Liver (tissue), 7 donors: ENCODE measurements at regions not wholly inside any gene's neighbourhood (a gene's known extent, or its start where the extent isn't known, plus 50 kb on each side); places are given as distances from the start of the nearest gene placed in this dataset.

Experiments used
- DNase-seq: peaks from one replicate; pipeline ENCODE4 v3.0.0-alpha.2; 2017; ENCODE audit warnings: low spot score
- H3K27ac ChIP-seq, 2 donors: one replicate each; pipeline ENCODE4 v1.7.0; 2013; ENCODE audit warnings: inconsistent platforms in 2 of 2, low read length in 2 of 2, control low read depth in 1 of 2, low read depth in 1 of 2, mild to moderate bottlenecking in 1 of 2
- H3K27me3 ChIP-seq, 4 donors: one replicate each; pipeline versions ENCODE4 v1.6.1 to v1.7.0; 2013; ENCODE audit warnings: low read length in 3 of 4, inconsistent platforms in 1 of 4, mild to moderate bottlenecking in 1 of 4, moderate library complexity in 1 of 4; ENCODE audit not compliant: control insufficient read depth in 4 of 4, insufficient read depth in 4 of 4
- H3K36me3 ChIP-seq, 4 donors: one replicate each; pipeline versions ENCODE4 v1.6.1 to v1.7.0; 2013; ENCODE audit warnings: low read length in 3 of 4, mild to moderate bottlenecking in 3 of 4, low read depth in 1 of 4, moderate library complexity in 1 of 4; ENCODE audit not compliant: control insufficient read depth in 4 of 4, insufficient read depth in 3 of 4
- H3K4me1 ChIP-seq, 4 donors: one replicate each; pipeline versions ENCODE4 v1.6.1 to v1.7.0; 2013; ENCODE audit warnings: low read length in 3 of 4, mild to moderate bottlenecking in 3 of 4, moderate library complexity in 1 of 4; ENCODE audit not compliant: control insufficient read depth in 4 of 4, insufficient read depth in 4 of 4
- H3K4me3 ChIP-seq, 3 donors: one replicate each; pipeline versions ENCODE4 v1.6.1 to v1.7.0; 2013; ENCODE audit warnings: low read length in 3 of 3, control low read depth in 1 of 3, low read depth in 1 of 3, mild to moderate bottlenecking in 1 of 3
- H3K9ac ChIP-seq, 2 donors: one replicate each; pipeline ENCODE4 v1.7.0; 2013; ENCODE audit warnings: low read length in 2 of 2, mild to moderate bottlenecking in 2 of 2, moderate library complexity in 2 of 2, control low read depth in 1 of 2, low read depth in 1 of 2
- H3K9me3 ChIP-seq, 4 donors: one replicate each; pipeline versions ENCODE4 v1.6.1 to v1.7.0; 2013; ENCODE audit warnings: low read length in 3 of 4; ENCODE audit not compliant: control insufficient read depth in 4 of 4
- EGR1 ChIP-seq, 2 donors: IDR thresholded peaks; 2 replicates each; pipeline ENCODE4 v1.6.1; 2016 to 2018; ENCODE audit warnings: antibody characterized with exemption in 2 of 2, low read depth in 2 of 2
- FOXA1 ChIP-seq: IDR thresholded peaks from 2 replicates; pipeline ENCODE4 v1.6.1; 2016; ENCODE audit warnings: antibody characterized with exemption
- FOXA2 ChIP-seq: IDR thresholded peaks from 2 replicates; pipeline ENCODE4 v1.6.1; 2016; ENCODE audit warnings: antibody characterized with exemption
- HNF4A ChIP-seq, 2 donors: conservative IDR thresholded peaks; 2 replicates each; pipeline ENCODE4 v1.6.1; 2016; ENCODE audit warnings: antibody characterized with exemption in 2 of 2, mild to moderate bottlenecking in 2 of 2
- HNF4G ChIP-seq: IDR thresholded peaks from 2 replicates; pipeline ENCODE4 v1.6.1; 2016; ENCODE audit warnings: antibody characterized with exemption
- JUND ChIP-seq, 2 donors: IDR thresholded peaks; 2 replicates each; pipeline ENCODE4 v1.6.1; 2016; ENCODE audit warnings: antibody characterized with exemption in 2 of 2
- NR2F2 ChIP-seq: IDR thresholded peaks from 2 replicates; pipeline ENCODE4 v1.6.1; 2016; ENCODE audit warnings: antibody characterized with exemption
- RAD21 ChIP-seq, 2 donors: IDR thresholded peaks; 2 replicates each; pipeline ENCODE4 v1.6.1; 2016; ENCODE audit warnings: antibody characterized with exemption in 2 of 2, mild to moderate bottlenecking in 2 of 2
- RXRA ChIP-seq, 2 donors: IDR thresholded peaks; 2 replicates each; pipeline ENCODE4 v1.6.1; 2017 to 2018; ENCODE audit warnings: antibody characterized with exemption in 2 of 2, mild to moderate bottlenecking in 1 of 2
- SP1 ChIP-seq: IDR thresholded peaks from 2 replicates; pipeline ENCODE4 v1.6.1; 2018; ENCODE audit warnings: antibody characterized with exemption, mild to moderate bottlenecking
- TAF1 ChIP-seq: conservative IDR thresholded peaks from 2 replicates; pipeline ENCODE4 v1.6.1; 2016; ENCODE audit warnings: antibody characterized with exemption, mild to moderate bottlenecking
- YY1 ChIP-seq: IDR thresholded peaks from 2 replicates; pipeline ENCODE4 v1.6.1; 2016; ENCODE audit warnings: antibody characterized with exemption, mild to moderate bottlenecking
- WGBS: extraction: QIAGEN DNeasy Blood & Tissue Kit; methylation state at CpG from one replicate; pipeline ENCODE4 v1.1.7; 2013; 5-methylcytosine and 5-hydroxymethylcytosine counted together
- TF ChIP-seq, protein P1 (sequence below): IDR thresholded peaks from 2 replicates; pipeline ENCODE4 v1.6.1; 2016; ENCODE audit warnings: antibody characterized with exemption
- TF ChIP-seq, protein P2 (sequence below): IDR thresholded peaks from 2 replicates; pipeline ENCODE4 v1.6.1; 2016; ENCODE audit warnings: antibody characterized with exemption
- TF ChIP-seq, protein P3 (sequence below): IDR thresholded peaks from 2 replicates; pipeline ENCODE4 v1.6.1; 2016; ENCODE audit warnings: antibody characterized with exemption, mild to moderate bottlenecking
- TF ChIP-seq, protein P4 (sequence below): IDR thresholded peaks from 2 replicates; pipeline ENCODE4 v1.6.1; 2016; ENCODE audit warnings: antibody characterized with exemption
- donor health status: healthy.
- donor health status: healthy.
- donor health status: healthy.
- donor health status: healthy.

DNA sequence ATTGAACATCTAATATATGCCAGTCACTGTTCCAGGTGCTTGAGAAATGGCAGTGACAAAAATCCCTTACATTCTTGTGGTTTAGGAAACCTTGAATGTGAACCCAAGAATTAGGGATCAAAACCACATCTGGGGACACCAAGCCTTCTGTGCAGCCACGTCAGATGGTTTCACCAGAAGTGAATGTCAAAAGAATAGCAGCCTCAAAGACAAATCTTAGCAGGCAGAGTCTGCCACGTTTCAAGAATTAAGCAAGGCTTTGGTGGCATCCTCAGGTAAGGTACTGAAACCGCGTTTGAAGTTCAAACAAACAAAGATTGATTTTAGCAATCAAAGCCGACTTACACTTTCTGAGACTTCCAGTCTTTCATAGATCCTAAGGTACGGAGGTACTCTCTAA lies 225.5 kb upstream of the GNAI1 start:
- no peaks in the 10 kb centered on the region for H3K36me3 ChIP-seq
- no peaks in the 10 kb centered on the region for H3K27me3 ChIP-seq
- TF ChIP-seq YY1 (no peak), HNF4G (no peak), HNF4A (conservative IDR thresholded peaks at IDR 0.05) (no peak), NR2F2 (no peak), RXRA (IDR thresholded peaks at IDR 0.05) (no peak), JUND (IDR thresholded peaks at IDR 0.05) (no peak), TAF1 (no peak)
- TF ChIP-seq, protein P1, sequence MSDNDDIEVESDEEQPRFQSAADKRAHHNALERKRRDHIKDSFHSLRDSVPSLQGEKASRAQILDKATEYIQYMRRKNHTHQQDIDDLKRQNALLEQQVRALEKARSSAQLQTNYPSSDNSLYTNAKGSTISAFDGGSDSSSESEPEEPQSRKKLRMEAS, result no peak
- TF ChIP-seq, protein P2, sequence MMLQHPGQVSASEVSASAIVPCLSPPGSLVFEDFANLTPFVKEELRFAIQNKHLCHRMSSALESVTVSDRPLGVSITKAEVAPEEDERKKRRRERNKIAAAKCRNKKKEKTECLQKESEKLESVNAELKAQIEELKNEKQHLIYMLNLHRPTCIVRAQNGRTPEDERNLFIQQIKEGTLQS, result no peak
- DNase-seq, result no peak
- no peaks in the 10 kb centered on the region for H3K9me3 ChIP-seq
- H3K4me1 ChIP-seq, result no peaks in the 10 kb centered on the region
- H3K9ac ChIP-seq, result no peak overlapping the region
- no peak overlapping the region for H3K4me3 ChIP-seq
- H3K27ac ChIP-seq, result no peak overlapping the region
- whole genome bisulfite sequencing, result 66% methylated on average over 6 of the region's 6 CpGs

DNA sequence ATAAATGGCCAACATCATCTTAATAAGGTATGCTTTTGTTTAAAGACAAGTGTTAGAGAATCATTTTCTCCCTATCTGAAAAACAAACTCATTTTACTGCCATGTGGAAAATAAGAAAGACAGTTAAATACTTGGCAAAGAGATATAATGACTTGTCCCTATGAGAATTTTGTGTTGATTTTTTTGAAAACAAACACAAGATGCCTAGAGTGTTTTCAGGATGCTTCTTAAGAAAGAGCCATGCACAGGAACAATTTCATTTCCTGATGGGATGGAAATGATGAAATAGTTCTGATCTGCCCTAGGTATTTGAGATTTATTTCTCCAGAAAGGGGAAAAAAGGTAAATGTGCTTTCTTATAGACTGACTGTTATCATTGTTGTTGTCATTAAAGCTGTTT lies 237.5 kb upstream of the GNAI1 start:
- Histone ChIP-seq H3K27me3 (no peaks in the 10 kb centered on the region), H3K36me3 (no peaks in the 10 kb centered on the region), H3K9ac (no peak overlapping the region), H3K4me3 (no peak overlapping the region), H3K27ac (no peak overlapping the region), H3K9me3 (no peaks in the 10 kb centered on the region), H3K4me1 (no peaks in the 10 kb centered on the region)
- no peak for DNase-seq
- TF ChIP-seq, protein P3, sequence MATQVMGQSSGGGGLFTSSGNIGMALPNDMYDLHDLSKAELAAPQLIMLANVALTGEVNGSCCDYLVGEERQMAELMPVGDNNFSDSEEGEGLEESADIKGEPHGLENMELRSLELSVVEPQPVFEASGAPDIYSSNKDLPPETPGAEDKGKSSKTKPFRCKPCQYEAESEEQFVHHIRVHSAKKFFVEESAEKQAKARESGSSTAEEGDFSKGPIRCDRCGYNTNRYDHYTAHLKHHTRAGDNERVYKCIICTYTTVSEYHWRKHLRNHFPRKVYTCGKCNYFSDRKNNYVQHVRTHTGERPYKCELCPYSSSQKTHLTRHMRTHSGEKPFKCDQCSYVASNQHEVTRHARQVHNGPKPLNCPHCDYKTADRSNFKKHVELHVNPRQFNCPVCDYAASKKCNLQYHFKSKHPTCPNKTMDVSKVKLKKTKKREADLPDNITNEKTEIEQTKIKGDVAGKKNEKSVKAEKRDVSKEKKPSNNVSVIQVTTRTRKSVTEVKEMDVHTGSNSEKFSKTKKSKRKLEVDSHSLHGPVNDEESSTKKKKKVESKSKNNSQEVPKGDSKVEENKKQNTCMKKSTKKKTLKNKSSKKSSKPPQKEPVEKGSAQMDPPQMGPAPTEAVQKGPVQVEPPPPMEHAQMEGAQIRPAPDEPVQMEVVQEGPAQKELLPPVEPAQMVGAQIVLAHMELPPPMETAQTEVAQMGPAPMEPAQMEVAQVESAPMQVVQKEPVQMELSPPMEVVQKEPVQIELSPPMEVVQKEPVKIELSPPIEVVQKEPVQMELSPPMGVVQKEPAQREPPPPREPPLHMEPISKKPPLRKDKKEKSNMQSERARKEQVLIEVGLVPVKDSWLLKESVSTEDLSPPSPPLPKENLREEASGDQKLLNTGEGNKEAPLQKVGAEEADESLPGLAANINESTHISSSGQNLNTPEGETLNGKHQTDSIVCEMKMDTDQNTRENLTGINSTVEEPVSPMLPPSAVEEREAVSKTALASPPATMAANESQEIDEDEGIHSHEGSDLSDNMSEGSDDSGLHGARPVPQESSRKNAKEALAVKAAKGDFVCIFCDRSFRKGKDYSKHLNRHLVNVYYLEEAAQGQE, result no peak
- TF ChIP-seq HNF4A (conservative IDR thresholded peaks at IDR 0.05), result no peak
- no peak for TF ChIP-seq YY1

DNA sequence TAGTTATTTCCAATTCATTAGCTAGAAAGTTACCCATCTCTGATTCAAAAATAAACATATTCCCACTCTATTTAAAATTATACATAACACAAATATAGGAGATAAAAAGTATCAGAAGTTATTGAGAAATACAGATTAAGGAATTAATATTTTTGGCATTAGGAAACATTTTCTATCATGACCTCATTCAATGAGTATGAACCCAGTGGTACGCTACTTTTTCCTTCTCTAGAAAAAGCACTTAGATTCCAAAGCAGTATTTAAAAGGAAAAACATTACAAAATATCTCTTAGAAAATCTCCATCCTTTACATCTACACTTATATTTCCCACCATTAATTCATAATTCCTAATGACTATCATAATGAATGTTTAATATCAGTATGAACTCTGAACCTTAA lies 240.6 kb upstream of the GNAI1 start:
- 91% methylated on average over 1 of the region's 1 CpG for WGBS
- Histone ChIP-seq H3K4me3 (no peak overlapping the region), H3K4me1 (no peaks in the 10 kb centered on the region), H3K9ac (no peak overlapping the region), H3K27me3 (peaks cover 0 to 5% (median 1%) of the 10 kb centered on the region in 4 donors), H3K9me3 (no peaks in the 10 kb centered on the region), H3K27ac (no peak overlapping the region), H3K36me3 (no peaks in the 10 kb centered on the region)
- no peak for TF ChIP-seq RAD21 (IDR thresholded peaks at IDR 0.05)
- TF ChIP-seq TAF1, result no peak
- no peak for DNase-seq

DNA sequence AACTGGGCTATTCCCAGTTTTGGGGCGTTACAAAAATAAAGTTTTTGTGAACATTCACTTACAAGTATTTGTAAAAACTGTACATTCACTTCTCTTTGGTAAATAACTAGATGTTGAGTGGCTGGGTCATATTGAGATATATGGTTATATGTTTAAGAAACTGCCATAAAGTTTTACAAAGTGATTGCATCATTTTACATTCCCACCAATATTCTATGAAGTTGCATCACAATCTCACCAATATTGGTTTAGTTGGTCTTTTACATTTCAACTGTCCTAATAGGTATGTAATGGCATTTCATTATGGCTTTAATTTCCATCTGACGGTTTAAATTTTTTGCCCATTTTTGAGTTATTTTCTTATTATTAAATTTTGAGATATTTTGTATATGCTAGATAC lies 251.7 kb upstream of the GNAI1 start:
- no peak overlapping the region for H3K4me3 ChIP-seq
- no peak for DNase-seq
- no peak overlapping the region for H3K9ac ChIP-seq
- WGBS, result 83% methylated on average over 2 of the region's 2 CpGs
- no peaks in the 10 kb centered on the region for H3K4me1 ChIP-seq
- H3K27me3 ChIP-seq, result no peaks in the 10 kb centered on the region
- H3K9me3 ChIP-seq, result no peaks in the 10 kb centered on the region
- no peaks in the 10 kb centered on the region for H3K36me3 ChIP-seq
- H3K27ac ChIP-seq, result no peak overlapping the region
- TF ChIP-seq FOXA2, result no peak
- TF ChIP-seq TAF1, result no peak
- no peak for TF ChIP-seq FOXA1
- no peak for TF ChIP-seq SP1
- TF ChIP-seq, protein P1, result no peak
- TF ChIP-seq, protein P4, sequence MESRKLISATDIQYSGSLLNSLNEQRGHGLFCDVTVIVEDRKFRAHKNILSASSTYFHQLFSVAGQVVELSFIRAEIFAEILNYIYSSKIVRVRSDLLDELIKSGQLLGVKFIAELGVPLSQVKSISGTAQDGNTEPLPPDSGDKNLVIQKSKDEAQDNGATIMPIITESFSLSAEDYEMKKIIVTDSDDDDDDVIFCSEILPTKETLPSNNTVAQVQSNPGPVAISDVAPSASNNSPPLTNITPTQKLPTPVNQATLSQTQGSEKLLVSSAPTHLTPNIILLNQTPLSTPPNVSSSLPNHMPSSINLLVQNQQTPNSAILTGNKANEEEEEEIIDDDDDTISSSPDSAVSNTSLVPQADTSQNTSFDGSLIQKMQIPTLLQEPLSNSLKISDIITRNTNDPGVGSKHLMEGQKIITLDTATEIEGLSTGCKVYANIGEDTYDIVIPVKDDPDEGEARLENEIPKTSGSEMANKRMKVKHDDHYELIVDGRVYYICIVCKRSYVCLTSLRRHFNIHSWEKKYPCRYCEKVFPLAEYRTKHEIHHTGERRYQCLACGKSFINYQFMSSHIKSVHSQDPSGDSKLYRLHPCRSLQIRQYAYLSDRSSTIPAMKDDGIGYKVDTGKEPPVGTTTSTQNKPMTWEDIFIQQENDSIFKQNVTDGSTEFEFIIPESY, result no peak
- no peak for TF ChIP-seq RAD21 (IDR thresholded peaks at IDR 0.05)
- TF ChIP-seq EGR1 (IDR thresholded peaks at IDR 0.05; ENCODE audit: low read depth in 2 of 2), result no peak
